NCI-H1105 treated with DMSO at 0.1 percent for 48 hours (cell line): ENCODE measurements at regions not wholly inside any gene's neighbourhood (a gene's known extent, or its start where the extent isn't known, plus 50 kb on each side); places are given as distances from the start of the nearest gene placed in this dataset.

Experiments
- DNase-seq: peaks from one replicate; lab custom pipeline; 2025; lab: John Stamatoyannopoulos, UW

GRCh38 chr2:220935789-220936321 lies 636.2 kb downstream of the EPHA4 start:
- DNase-seq: no peak

DNA sequence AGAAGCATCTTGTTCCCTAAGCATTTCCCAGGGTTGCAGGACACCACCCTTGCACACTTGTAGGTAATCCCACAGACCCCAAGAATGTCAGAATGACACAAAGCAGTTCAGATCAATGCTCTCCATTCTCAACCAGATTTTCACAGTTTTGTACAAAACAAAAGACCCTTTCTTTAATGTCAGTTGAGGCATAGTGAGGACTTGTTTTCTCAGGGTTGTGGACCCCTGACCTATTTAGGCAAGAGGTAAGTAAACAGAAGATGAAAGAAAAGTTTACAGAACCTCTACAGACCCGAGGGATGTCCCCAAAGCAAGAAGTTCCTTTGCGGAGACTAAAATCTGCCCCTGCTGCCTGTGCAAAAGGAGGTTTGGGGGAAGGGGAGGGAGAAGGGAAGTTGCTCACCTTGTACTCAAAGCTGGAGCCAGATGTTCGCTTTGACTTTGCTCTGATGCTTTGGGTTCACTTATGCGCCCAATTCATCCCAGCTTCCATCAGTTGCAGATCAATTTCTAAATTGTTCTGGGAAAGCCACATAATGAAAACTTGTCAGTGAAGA lies 635.4 kb downstream of the EPHA4 start:
- DNase-seq: no peak

DNA sequence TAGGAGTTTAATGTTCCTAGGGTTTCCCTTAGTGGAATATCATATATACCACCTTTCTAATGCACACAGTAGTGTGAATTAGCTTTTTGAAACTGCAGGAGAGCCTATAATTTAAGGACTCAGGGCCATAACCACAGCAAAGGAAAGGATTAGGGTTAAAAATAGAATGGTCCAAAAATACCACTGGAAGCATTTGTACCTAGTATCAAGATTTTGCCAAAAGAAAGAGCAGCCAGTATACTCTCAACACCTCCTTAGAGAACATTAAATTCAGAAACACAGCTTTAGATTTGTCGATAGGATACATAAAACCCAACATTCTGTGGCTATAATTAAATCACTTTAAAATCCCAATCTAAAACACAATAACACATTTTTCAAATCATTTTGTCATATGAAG lies 634.9 kb downstream of the EPHA4 start:
- no peak for DNase-seq

- DNase-seq: no peak
Observed at GRCh38 chr2:220940646-220941045, 631.5 kb downstream of the EPHA4 start.

DNA sequence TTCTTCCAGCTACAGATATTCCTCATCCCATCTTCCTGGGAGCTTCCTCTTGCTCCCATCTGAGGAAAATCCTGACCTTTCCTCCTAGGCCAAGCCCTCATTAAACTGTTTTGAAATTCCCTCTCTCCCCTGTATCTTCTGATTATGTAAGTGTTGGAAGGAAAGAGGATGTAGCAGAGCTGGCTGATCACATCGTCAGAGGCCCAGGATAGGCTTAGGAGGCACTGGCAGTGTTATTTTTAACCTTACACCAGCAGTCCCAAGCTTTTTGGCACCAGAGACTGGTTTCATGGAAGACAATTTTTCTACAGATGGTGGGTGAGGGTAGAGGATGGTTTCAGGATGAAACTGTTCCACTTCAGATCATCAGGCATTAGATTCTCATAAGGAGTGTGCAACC lies 630.4 kb downstream of the EPHA4 start:
- DNase-seq: no peak

GRCh38 chr2:220946552-220946951 lies 625.6 kb downstream of the EPHA4 start:
- no peak for DNase-seq

DNA sequence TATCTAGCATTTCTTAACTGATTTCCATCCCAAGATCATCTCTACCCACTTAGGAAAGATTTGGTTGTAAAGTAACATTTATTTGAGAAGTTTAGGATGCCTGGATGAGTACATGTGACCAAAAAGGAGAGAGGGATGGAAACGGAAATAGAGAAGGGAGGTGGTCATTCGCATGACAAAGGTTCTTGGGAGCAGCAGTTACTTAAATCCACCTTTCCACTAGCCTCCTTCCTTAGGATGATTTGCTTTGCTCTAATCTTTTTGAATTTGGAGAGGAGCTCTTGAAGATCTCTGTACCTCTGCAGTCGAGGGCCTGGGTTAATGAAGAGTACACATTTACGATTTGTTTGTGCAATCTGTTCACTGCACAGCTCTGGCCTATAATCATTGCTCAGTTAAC lies 623.5 kb downstream of the EPHA4 start:
- DNase-seq: no peak

DNA sequence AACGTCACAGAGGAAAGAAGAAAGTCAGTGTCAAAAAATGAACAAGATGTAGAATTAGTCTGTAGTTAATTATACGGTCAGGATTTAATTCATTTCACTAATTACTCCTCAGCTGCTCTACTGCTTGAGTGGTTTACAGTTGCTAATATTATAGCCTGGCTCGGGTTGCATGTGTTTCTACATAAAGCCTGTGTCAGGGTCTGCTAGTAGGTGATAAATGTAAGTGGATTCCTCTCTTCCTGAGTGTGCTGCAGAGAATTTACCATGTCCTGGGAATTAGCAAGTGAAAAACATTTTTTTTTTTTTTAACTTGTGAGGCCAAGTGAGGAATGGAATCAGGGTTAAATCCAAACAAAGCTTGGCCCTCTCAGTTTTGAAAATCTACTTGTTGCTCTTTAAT lies 622.6 kb downstream of the EPHA4 start:
- DNase-seq: peak; percentile 88

- DNase-seq: no peak
Observed at GRCh38 chr2:220955776-220956175, 616.3 kb downstream of the EPHA4 start.

DNA sequence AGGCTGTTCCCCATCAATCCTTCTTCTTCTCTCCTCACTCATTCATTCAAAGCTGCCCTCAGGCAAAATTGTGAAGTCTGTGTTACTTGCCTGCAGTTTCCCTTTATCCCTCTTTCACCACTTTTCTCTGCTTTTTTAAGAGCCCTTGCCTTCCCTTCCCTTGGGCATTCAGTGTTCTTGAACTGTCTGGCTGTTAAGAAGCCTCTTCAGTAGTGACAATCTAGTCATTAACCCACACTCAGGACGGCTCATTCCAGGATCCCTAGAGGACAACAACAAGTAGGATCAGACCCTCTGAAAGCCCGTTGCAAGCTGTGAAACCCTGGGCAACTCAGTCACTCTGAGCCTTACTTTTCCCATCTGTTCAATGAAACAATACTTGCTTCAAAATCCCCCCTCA lies 615.7 kb downstream of the EPHA4 start:
- DNase-seq: no peak

GRCh38 chr2:220959391-220959802 lies 612.7 kb downstream of the EPHA4 start:
- DNase-seq: peak; percentile 91

DNA sequence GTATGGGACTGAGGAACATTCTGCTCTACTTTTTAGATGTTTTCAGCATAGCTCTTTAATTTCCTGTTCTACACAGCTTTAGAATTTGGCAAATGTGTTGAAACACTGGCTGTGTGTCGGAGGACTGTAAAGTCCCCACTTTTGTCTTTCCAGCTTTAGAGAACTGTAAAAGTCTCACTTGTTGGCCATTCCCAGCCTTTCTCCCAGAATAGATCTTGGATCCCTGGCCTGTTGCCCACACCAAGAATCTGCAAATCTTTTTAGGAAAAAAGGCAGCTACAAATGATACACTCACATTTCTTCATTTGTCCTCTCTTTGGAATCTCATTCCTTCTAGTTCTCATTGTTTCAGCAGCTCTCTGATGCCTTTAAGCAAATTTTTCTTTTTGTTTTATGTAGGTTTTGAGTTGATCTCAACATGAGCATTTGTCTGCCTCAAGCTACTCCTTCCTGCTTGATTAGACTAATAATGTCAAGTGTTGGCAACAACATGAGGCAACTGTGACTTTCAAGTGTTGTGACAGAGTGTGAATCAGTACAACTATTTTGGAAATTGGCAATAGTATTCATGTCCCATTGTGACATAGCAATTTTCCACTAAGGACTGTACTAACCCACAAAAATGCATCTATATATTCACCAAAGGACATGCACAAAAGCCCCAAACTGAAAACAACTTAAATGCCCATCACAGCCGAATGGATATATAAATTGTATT lies 610.8 kb downstream of the EPHA4 start:
- DNase-seq: no peak

- no peak for DNase-seq
Observed at GRCh38 chr2:220962556-220962955, 609.5 kb downstream of the EPHA4 start.

DNA sequence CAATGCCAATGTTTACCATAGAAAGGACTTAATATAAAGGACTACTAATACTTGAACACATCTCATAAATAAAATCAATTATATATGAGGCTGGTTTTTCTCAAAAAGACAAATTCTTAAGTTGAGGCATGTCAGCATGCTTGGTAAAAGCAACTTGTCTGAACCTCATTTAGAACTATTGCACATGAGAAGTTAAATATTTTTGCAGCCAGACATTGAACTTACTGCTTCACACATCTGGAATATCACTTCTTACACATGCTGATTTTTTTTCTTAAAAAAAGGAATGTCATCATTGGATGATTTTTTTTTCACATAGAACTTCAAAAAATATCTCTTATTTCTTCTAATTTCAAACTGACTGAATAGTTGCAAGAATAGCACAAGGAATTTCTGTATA lies 609.0 kb downstream of the EPHA4 start:
- no peak for DNase-seq

- no peak for DNase-seq
Observed at GRCh38 chr2:220963930-220964329, 608.2 kb downstream of the EPHA4 start.

GRCh38 chr2:220966636-220967035 lies 605.5 kb downstream of the EPHA4 start:
- no peak for DNase-seq

GRCh38 chr2:220969348-220969747 lies 602.8 kb downstream of the EPHA4 start:
- DNase-seq: no peak

GRCh38 chr2:220980966-220981675 lies 591.0 kb downstream of the EPHA4 start:
- DNase-seq: no peak

DNA sequence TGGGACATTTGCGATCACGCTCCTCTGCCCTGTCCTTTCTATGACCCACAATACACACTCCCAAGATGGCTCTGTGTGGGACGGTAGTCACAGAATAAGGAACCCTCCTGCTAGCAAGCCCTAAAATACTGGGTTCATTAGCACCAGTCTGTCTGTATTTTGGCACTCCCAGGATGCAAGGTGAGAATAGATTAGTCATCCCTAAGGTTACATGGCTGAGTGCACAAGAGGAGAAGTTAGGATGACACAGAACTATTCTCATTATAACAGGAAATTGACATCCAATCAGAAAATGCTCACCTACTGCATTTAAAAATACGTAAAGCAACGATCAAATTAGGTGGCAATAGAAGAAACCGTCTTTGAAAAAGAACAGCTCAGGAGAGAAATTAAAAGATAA lies 590.2 kb downstream of the EPHA4 start:
- DNase-seq: no peak

DNA sequence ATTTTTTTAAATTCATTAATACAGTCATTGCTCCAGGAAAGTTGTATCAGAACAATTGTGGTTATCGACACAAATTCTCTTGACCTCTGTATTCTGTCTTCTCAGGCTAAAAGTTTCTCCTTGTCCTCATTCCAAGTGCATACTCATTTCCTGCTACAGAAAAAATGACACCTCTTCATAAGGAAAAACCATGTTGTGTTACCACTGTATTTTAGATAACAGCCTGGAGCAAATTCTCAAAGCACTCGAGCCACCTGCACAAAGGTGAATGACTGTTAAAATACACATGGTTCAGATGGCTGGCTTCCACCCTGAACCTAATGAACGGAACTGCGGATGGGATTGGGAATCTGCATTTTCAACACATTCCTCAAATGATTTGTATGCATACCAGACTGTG lies 586.5 kb downstream of the EPHA4 start:
- DNase-seq: no peak

- no peak for DNase-seq
Observed at GRCh38 chr2:220987839-220988238, 584.3 kb downstream of the EPHA4 start.

DNA sequence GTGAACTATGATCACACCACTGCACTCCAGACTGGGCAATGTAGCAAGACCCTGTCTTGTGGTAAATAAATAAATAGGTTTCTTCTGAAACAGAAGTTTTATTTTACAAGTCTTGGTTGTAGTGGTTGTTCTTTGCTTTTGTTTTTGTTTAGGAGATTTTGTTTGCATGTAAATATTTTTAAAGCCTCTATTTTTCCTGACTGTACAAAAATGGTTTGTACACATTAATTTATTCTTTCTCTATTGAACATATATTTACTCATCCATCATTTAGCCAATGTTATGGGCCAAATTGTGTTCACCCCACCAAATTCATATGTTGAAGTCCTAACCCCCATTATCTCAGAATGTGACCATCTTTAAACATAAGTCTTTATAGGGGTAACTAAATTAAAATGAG lies 580.1 kb downstream of the EPHA4 start:
- no peak for DNase-seq

DNA sequence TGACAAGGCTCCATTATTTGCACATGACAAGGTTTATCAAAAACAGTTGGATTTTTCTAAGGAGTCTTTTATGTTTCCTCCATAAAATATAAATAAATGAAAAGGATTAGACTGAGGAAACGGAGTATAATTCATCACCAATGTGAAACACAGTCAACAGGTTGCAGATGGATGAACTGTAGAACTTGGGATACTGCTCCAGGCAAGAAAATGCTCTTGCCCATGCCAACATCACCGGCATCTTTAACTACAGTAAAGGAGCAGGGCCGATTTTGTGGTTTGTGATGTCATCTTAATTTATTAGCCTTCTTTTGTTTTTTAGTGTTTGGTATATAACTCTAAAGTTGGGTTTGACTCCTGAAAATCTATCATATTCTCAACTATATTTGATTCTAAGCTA lies 577.3 kb downstream of the EPHA4 start:
- DNase-seq: no peak
